Calu3 (cell line): ENCODE measurements at regions not wholly inside any gene's neighbourhood (a gene's known extent, or its start where the extent isn't known, plus 50 kb on each side); places are given as distances from the start of the nearest gene placed in this dataset.

Experiments used
- BruUV-seq: library from RNA; stranded (reverse); fragments of 400-500 nt; replicated peaks from 2 replicates; lab custom pipeline; 2021; lab: Mats Ljungman, UMichigan
- CTCF ChIA-PET: fragments of 300-600 bp; sonication (Branson Sonifier 250); formaldehyde crosslinking; loops from one replicate; lab custom pipeline; 2022; ENCODE audit warnings: antibody characterized with exemption; lab: Charles Lee
- DNase-seq: peaks from one replicate; pipeline ENCODE4 v3.0.0; 2022
- H3K27ac Mint-ChIP-seq: one replicate; pipeline ENCODE4 v1.8.0; 2022; ENCODE audit warnings: mixed read lengths; ENCODE audit not compliant: unreplicated experiment
- H3K27me3 Mint-ChIP-seq: one replicate; pipeline ENCODE4 v1.8.0; 2022; ENCODE audit warnings: mixed read lengths; ENCODE audit not compliant: unreplicated experiment
- H3K36me3 Mint-ChIP-seq: one replicate; pipeline ENCODE4 v1.8.0; 2022; ENCODE audit warnings: mild to moderate bottlenecking, moderate library complexity, mixed read lengths; ENCODE audit not compliant: insufficient read depth, unreplicated experiment
- H3K4me1 Mint-ChIP-seq: one replicate; pipeline ENCODE4 v1.8.0; 2022; ENCODE audit warnings: mild to moderate bottlenecking, low read depth, mixed read lengths; ENCODE audit not compliant: unreplicated experiment
- H3K4me3 Mint-ChIP-seq: one replicate; pipeline ENCODE4 v1.8.0; 2022; ENCODE audit warnings: mild to moderate bottlenecking, low read depth, moderate library complexity, mixed read lengths; ENCODE audit not compliant: unreplicated experiment
- H3K9me3 Mint-ChIP-seq: one replicate; pipeline ENCODE4 v1.8.0; 2022; ENCODE audit warnings: low read depth, mixed read lengths; ENCODE audit not compliant: unreplicated experiment
- CTCF ChIP-seq: fragments of 200-600 bp; IDR thresholded peaks from one replicate; pipeline ENCODE4 v1.8.0; 2022; ENCODE audit warnings: antibody characterized with exemption; ENCODE audit not compliant: unreplicated experiment
- intact Hi-C: fragments of 100-400 bp; cut with micrococcal nuclease; formaldehyde crosslinking; loops from one replicate; pipeline ENCODE4 v1.10.0; 2022; ENCODE audit not compliant: unreplicated experiment

- Mint-ChIP-seq H3K27me3 (no peaks in the 10 kb centered on the region), H3K36me3 (no peaks in the 10 kb centered on the region), H3K9me3 (no peaks in the 10 kb centered on the region), H3K4me3 (no peak overlapping the region), H3K4me1 (no peaks in the 10 kb centered on the region), H3K27ac (no peak overlapping the region)
- intact Hi-C loops, result no loop called here
- no TSS peak for BruUV-seq
- no peak for DNase-seq
- CTCF ChIA-PET, result no interaction called here
- no peak for TF ChIP-seq CTCF
These were observed 467.5 kb downstream of the C3orf38 start for GRCh38 chr3:88617283-88617682.

GRCh38 chr3:88618021-88618645 is 468.4 kb downstream of the C3orf38 start:
- no peak for TF ChIP-seq CTCF
- CTCF ChIA-PET, result no interaction called here
- no peaks in the 10 kb centered on the region for H3K9me3 Mint-ChIP-seq
- no peak overlapping the region for H3K27ac Mint-ChIP-seq
- no peak for DNase-seq
- H3K36me3 Mint-ChIP-seq, result no peaks in the 10 kb centered on the region
- intact Hi-C loops, result no loop called here
- no peaks in the 10 kb centered on the region for H3K4me1 Mint-ChIP-seq
- no TSS peak for BruUV-seq
- no peak overlapping the region for H3K4me3 Mint-ChIP-seq
- H3K27me3 Mint-ChIP-seq, result no peaks in the 10 kb centered on the region

GRCh38 chr3:88621586-88621985 is 471.8 kb downstream of the C3orf38 start:
- DNase-seq, result no peak
- BruUV-seq, result no TSS peak
- Mint-ChIP-seq H3K27ac (no peak overlapping the region), H3K4me1 (no peaks in the 10 kb centered on the region), H3K9me3 (no peaks in the 10 kb centered on the region), H3K4me3 (no peak overlapping the region), H3K27me3 (no peaks in the 10 kb centered on the region), H3K36me3 (no peaks in the 10 kb centered on the region)
- TF ChIP-seq CTCF, result no peak
- CTCF ChIA-PET, result no interaction called here
- intact Hi-C loops, result no loop called here

GRCh38 chr3:88623709-88624108 is 473.9 kb downstream of the C3orf38 start:
- H3K4me1 Mint-ChIP-seq, result no peaks in the 10 kb centered on the region
- CTCF ChIA-PET, result no interaction called here
- DNase-seq, result no peak
- H3K27ac Mint-ChIP-seq, result no peak overlapping the region
- no peaks in the 10 kb centered on the region for H3K36me3 Mint-ChIP-seq
- H3K4me3 Mint-ChIP-seq, result no peak overlapping the region
- no TSS peak for BruUV-seq
- no peaks in the 10 kb centered on the region for H3K9me3 Mint-ChIP-seq
- TF ChIP-seq CTCF, result no peak
- intact Hi-C loops, result no loop called here
- no peaks in the 10 kb centered on the region for H3K27me3 Mint-ChIP-seq
